Esophagus (tissue), 2 donors: ENCODE measurements at regions not wholly inside any gene's neighbourhood (a gene's known extent, or its start where the extent isn't known, plus 50 kb on each side); places are given as distances from the start of the nearest gene placed in this dataset.

Experiments used
- H3K27ac ChIP-seq, 2 donors: one replicate each; pipeline ENCODE4 v1.5.1; 2013; ENCODE audit warnings: low read depth in 2 of 2, mild to moderate bottlenecking in 2 of 2, inconsistent platforms in 1 of 2, low read length in 1 of 2, moderate library complexity in 1 of 2
- H3K27me3 ChIP-seq, 2 donors: one replicate each; pipeline ENCODE4 v1.6.1; 2013; ENCODE audit warnings: low read length in 2 of 2, control low read depth in 1 of 2, mild to moderate bottlenecking in 1 of 2; ENCODE audit not compliant: insufficient read depth in 2 of 2, control insufficient read depth in 1 of 2
- H3K36me3 ChIP-seq, 2 donors: one replicate each; pipeline ENCODE4 v1.6.1; 2013; ENCODE audit warnings: low read length in 1 of 2; ENCODE audit not compliant: control insufficient read depth in 2 of 2, insufficient read depth in 2 of 2
- H3K4me1 ChIP-seq, 2 donors: one replicate each; pipeline ENCODE4 v1.6.1; 2013; ENCODE audit warnings: low read length in 1 of 2; ENCODE audit not compliant: control insufficient read depth in 2 of 2, insufficient read depth in 2 of 2
- H3K4me3 ChIP-seq, 2 donors: one replicate each; pipeline ENCODE4 v1.5.1; 2013; ENCODE audit warnings: low read length in 2 of 2, mild to moderate bottlenecking in 2 of 2, low read depth in 1 of 2, moderate library complexity in 1 of 2
- H3K9me3 ChIP-seq, 2 donors: one replicate each; pipeline ENCODE4 v1.6.1; 2013; ENCODE audit warnings: mild to moderate bottlenecking in 2 of 2, low read depth in 1 of 2, low read length in 1 of 2, moderate library complexity in 1 of 2; ENCODE audit not compliant: control insufficient read depth in 2 of 2, insufficient read depth in 1 of 2
- WGBS, 2 donors: extraction: QIAGEN DNeasy Blood & Tissue Kit; methylation state at CpG; one replicate each; pipeline ENCODE4 v1.1.7; 2013; 5-methylcytosine and 5-hydroxymethylcytosine counted together
- donor health status: healthy with polysubstance abuse.
- donor health status: Bipolar disorder and iron deficiency.

DNA sequence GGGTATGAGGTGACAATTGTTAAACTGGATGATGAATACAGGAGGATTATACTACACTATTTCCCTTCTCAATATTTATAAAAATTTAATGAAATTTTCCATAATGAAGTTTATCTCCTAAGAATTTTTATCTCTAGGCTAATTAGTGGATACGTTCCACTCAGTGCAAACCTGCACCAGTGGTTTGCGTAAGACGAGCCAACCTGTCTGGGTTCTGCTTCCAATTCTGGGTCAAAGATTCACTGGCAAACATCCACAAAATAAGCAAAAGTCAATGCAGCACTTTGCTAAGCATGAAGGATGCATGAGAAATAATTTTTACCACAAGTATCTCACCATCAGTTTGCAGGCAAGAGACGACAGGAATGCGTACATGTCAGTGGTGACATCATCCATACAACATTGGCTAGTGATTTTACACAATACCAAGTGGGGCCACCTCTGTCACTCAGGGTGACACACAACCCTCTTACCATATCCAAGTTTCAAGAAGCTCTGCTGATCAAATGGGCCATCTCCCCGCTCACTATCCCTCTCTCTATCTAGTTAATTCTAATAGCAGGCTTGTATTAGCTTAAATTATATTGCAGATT is 51.7 kb downstream of the FAM50B start:
- Histone ChIP-seq H3K27me3 (no peaks in the 10 kb centered on the region), H3K36me3 (no peaks in the 10 kb centered on the region), H3K4me1 (peaks cover 2 to 3% of the 10 kb centered on the region in 2 donors), H3K4me3 (no peak overlapping the region), H3K27ac (no peak overlapping the region), H3K9me3 (no peaks in the 10 kb centered on the region)
- WGBS, 2 donors = 85 to 86% methylated on average over 6 of the region's 6 CpGs

GRCh38 chr6:3902871-3903648 is 53.9 kb downstream of the FAM50B start:
- H3K27me3 ChIP-seq = no peaks in the 10 kb centered on the region
- H3K4me3 ChIP-seq = no peak overlapping the region
- no peaks in the 10 kb centered on the region for H3K9me3 ChIP-seq
- WGBS, 2 donors = 82 to 86% methylated on average over 10 of the region's 10 CpGs
- no peak overlapping the region for H3K27ac ChIP-seq
- H3K36me3 ChIP-seq = no peaks in the 10 kb centered on the region
- H3K4me1 ChIP-seq = peaks cover 2 to 3% of the 10 kb centered on the region in 2 donors

DNA sequence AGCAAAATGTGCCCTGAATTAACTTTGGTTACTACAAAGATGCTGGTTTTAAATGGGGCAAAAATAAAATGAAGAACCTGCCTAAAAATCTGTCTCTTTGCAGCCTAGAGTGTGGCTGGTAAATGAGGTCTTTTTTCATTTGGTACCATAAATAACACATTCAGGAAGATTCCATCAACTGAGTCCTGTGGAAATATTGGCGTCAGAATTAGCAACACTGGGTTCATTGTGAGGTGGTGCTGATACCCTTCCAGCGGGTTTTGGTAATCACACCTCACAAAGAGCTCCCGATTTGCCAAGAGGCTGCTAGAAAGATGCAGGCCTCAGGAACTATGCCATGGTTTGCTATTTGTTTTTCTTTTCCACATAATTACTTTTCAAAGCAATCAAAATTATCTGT is 55.3 kb downstream of the FAM50B start:
- Histone ChIP-seq H3K27me3 (no peaks in the 10 kb centered on the region), H3K27ac (no peak overlapping the region), H3K9me3 (no peaks in the 10 kb centered on the region), H3K4me3 (no peak overlapping the region), H3K36me3 (no peaks in the 10 kb centered on the region), H3K4me1 (peaks cover 2 to 3% of the 10 kb centered on the region in 2 donors)
- WGBS, 2 donors = 83 to 86% methylated on average over 3 of the region's 3 CpGs

DNA sequence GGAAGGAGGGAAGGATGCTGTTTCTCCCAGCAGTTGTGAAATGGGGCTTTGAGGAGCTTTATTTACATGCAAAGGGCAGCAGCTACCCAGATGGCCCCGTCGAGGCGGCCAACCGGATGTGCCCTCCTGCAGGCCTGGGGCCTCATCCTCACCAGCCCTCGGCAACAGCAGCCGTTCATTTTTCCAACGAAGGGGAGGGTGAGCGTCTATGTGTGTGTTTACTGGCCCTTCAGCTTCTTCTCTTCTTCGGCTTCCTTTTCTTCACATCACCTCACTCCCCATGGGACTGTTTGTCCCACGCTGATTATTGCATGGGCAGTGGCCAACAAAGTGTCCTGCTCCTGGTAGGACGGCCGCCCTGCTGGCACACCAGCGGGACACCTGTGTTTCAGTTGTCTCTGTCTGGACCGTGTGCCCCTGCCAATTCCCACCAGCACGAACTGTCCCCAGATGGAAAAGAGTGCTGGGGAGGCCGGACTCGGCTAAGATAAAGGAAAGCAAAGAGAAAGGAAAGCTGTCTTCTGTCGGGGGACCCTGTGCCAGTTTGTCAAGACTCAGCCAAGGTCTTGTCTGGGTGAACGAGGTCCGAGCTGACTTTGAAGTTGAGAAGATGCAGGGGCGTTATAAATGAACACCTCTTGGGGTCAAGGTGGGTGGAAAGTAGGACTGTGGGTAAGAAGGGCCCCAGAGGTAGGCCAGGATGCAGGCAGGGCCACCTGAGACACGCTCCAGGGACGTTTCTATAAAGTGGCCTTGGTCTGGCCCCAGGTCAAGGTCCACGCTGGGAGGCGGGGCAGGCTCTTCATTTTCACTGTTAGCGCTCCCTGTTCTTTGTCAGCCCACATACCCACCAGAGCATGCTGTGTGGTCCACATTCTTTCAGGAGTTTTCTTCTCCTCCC is 57.0 kb downstream of the FAM50B start:
- peaks cover 0 to 2% of the 10 kb centered on the region in 2 donors for H3K4me1 ChIP-seq
- 72 to 81% methylated on average over 26 of the region's 26 CpGs for WGBS, 2 donors

GRCh38 chr6:3906846-3907151 is 57.6 kb downstream of the FAM50B start:
- 72 to 84% methylated on average over 2 of the region's 2 CpGs for WGBS, 2 donors
- Histone ChIP-seq H3K4me3 (no peak overlapping the region), H3K27ac (no peak overlapping the region), H3K27me3 (no peaks in the 10 kb centered on the region), H3K36me3 (no peaks in the 10 kb centered on the region), H3K9me3 (no peaks in the 10 kb centered on the region), H3K4me1 (peaks cover 0 to 2% of the 10 kb centered on the region in 2 donors)

More for the DNA sequence above, 57.0 kb downstream of the FAM50B start:
- Histone ChIP-seq H3K27ac (no peak overlapping the region), H3K27me3 (no peaks in the 10 kb centered on the region), H3K4me3 (no peak overlapping the region), H3K9me3 (no peaks in the 10 kb centered on the region), H3K36me3 (no peaks in the 10 kb centered on the region)

- Histone ChIP-seq H3K9me3 (no peaks in the 10 kb centered on the region), H3K4me3 (no peak overlapping the region), H3K27me3 (no peaks in the 10 kb centered on the region), H3K36me3 (no peaks in the 10 kb centered on the region), H3K27ac (no peak overlapping the region), H3K4me1 (no peaks in the 10 kb centered on the region)
- WGBS, 2 donors = 91 to 92% methylated on average over 10 of the region's 10 CpGs
These were observed 59.0 kb downstream of the FAM50B start for GRCh38 chr6:3908223-3908622.

DNA sequence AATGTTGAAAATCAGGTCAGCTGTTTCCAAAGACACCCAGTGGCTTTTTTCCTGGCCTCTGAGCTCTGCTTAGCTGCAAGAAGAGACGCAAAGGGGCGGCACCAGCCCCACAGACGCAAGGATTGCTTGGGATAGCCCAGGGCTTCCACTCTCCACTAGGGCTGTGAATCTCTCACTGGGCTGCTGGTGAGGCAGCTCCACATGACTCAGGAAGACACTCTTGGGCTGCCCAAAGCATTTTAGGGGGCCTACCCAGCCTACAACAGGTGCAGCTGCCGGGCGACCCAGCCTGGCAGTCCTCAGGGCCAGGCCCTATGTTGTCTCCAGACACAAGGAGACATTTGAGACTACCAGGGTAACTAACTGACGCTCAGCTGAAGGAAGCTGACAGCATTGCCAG is 59.8 kb downstream of the FAM50B start:
- Histone ChIP-seq H3K4me1 (no peaks in the 10 kb centered on the region), H3K4me3 (no peak overlapping the region), H3K9me3 (no peaks in the 10 kb centered on the region), H3K27ac (no peak overlapping the region), H3K27me3 (no peaks in the 10 kb centered on the region), H3K36me3 (no peaks in the 10 kb centered on the region)
- 96% methylated on average over 6 of the region's 6 CpGs for WGBS, 2 donors

GRCh38 chr6:3910106-3910663 is 61.0 kb downstream of the FAM50B start:
- H3K4me3 ChIP-seq = no peak overlapping the region
- no peaks in the 10 kb centered on the region for H3K9me3 ChIP-seq
- H3K27me3 ChIP-seq = no peaks in the 10 kb centered on the region
- no peaks in the 10 kb centered on the region for H3K4me1 ChIP-seq
- WGBS, 2 donors = 92 to 93% methylated on average over 7 of the region's 7 CpGs
- H3K36me3 ChIP-seq = no peaks in the 10 kb centered on the region
- no peak overlapping the region for H3K27ac ChIP-seq

DNA sequence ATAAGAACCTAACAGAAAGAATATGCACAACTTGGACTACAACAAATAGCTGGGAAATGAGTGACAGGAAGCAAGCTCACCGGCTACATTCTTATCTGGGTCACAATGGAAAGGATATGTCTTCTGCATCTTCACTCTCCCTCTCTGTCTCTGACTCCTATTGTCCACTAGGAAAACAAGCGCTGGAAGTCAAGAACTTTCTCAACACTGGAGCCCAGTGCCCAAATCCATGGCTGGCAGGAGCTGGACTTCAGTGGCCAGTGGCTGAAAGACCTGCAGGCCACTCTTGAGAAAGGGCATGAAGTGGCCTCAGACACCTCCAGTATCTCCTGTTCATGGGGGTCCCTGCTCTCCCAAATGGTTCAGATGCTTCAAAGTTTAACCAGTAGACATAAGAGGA is 62.0 kb downstream of the FAM50B start:
- H3K9me3 ChIP-seq = no peaks in the 10 kb centered on the region
- no peaks in the 10 kb centered on the region for H3K36me3 ChIP-seq
- WGBS, 2 donors = 90% methylated on average over 2 of the region's 2 CpGs
- H3K4me3 ChIP-seq = no peak overlapping the region
- no peaks in the 10 kb centered on the region for H3K27me3 ChIP-seq
- H3K27ac ChIP-seq = no peak overlapping the region
- H3K4me1 ChIP-seq = no peaks in the 10 kb centered on the region
